Activated effector memory CD4-positive, alpha-beta T cell treated with anti-CD3 and anti-CD28 coated beads, Interleukin-2, amount 50 U/mL, for 16 hours (primary cell): ENCODE measurements at regions not wholly inside any gene's neighbourhood (a gene's known extent, or its start where the extent isn't known, plus 50 kb on each side); places are given as distances from the start of the nearest gene placed in this dataset.

Experiments used
- DNase-seq: peaks from one replicate; pipeline ENCODE4 v3.0.0-alpha.2; 2020

DNA sequence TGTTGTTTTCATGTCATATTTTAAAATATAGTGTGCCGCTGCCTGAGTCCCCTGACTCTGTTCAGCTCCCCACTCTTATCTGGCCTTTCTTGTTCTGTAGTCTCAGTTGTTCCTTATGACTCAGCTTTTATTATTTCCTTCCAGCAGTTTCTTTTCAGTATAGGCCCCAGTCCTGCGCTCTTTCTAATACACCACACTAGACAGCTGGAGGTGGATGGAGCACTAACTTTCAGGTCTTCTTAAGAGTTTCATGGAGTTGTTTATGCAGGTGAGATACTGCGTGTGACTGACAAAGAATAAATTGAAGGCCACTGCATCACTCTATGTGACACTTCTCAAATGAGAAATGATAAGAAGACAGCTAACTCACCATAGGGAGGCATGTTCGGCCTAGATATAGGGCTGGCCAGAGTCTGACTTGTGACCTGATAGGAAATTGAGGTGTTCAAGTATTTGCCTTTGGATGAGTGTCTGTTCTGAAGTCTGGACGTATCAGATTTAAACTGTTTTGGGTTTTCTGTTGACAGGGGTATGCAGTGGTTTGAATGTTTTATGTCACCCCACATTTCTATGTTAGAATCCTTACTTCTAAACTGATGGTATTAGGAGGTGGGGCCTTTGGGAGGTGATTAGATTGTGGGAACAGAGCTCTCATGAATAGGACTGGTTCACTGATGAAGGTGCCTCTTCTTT is 60.8 kb upstream of the CLMN start:
- no peak for DNase-seq

DNA sequence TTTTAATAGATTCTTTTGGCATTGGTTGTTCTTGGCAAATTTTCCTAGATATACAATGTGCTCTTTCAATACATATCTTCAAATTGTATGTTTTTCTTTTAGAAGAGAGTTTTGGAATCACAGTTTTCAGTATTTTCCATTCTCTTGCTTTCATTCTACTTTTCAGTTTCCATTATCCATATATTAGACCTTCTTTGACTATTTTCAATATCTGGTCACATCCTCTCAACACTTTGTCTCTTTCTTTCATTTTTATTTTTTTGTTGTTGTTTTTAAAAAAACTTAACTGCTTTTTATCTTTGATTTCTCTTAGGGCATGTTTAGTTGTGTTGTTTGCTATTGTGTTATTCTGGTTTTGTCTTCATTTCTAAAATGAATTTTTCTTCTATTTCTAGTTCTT is 59.9 kb upstream of the CLMN start:
- DNase-seq: no peak

DNA sequence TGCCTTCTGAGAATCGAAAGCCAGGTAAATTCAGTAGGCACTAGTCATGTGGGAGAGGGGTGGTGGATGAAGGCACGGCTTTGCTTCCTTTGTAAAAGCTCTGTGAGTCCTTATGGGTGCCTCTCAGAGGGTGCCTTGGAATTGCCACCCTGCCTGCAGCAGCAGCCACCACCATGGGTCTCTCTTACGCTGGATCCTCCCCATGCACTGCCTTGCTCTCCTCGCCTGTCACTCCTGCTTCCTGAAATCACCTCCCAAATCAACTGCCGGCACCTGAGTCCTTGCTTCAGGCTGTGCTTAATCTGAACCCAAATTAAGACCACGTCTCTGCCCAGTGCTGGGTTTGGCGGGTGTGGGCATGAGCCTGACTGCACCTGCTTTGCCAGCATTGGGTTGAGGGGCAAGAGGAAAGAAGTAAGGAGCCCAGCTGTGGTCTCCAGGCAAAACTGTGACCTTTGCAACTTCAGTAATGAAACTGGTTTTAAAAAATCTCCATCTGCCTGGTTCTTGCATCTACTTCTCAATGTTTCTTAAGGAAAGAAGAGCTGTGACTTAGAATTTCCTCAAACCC is 55.9 kb upstream of the CLMN start:
- no peak for DNase-seq

DNA sequence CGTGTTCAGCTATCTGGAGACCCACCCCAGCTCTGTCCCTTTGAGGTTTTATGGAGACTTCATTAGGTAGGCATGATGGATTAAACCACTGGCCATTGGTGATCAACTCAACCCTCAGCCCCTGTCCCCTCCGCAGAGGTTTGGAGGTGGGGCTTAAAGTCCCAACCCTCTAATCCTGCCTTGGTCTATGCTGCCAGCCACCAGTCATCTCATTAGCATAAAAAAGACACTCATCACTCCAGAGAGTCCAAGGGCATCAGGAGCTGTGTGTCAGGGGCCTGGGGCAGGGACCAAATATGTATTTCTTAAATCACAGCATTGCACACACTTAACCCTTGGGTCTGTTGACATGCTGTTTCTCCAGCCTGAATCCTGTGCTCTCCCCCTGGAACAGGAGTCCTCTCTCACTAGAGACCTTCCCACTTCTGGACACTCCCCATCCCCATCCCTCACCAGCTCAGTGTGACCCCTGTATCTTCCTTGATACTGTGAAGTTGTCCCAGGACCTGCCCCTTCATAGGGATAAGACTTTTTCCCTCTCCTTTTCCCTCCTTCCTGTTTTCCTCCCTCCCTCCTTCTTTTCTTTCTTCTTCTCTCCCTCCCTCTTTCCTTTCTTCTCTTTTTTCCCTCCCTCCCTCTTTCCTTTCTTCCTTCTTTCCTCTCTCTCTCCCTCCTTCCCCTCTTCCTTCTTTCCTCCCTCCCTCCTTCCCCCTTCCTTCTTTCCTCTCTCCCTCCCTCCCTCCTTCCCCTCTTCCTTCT is 54.7 kb upstream of the CLMN start:
- no peak for DNase-seq

DNA sequence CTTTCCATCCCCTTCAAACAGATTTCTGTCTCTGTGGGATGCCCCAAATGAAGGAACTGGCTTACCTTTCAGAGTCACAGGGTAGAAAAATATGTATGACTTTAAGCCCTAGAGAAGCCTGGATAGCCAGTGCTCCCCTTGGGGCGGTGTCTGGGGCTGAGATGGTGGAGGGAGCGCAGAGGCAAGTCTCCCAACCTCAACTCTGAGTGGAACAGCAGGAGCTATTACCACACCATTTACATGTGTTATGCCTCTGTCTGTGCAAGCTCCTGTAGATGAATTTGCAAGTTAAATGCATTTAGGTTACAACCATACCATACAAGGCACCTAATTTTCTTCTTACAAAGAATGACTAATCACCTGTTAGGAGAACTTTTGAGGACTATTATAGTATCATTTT is 50.4 kb upstream of the CLMN start:
- no peak for DNase-seq
